NCI-H774 (cell line): ENCODE measurements at regions not wholly inside any gene's neighbourhood (a gene's known extent, or its start where the extent isn't known, plus 50 kb on each side); places are given as distances from the start of the nearest gene placed in this dataset.

Source experiments
- DNase-seq: peaks from one replicate; lab custom pipeline; 2025; lab: John Stamatoyannopoulos, UW

DNA sequence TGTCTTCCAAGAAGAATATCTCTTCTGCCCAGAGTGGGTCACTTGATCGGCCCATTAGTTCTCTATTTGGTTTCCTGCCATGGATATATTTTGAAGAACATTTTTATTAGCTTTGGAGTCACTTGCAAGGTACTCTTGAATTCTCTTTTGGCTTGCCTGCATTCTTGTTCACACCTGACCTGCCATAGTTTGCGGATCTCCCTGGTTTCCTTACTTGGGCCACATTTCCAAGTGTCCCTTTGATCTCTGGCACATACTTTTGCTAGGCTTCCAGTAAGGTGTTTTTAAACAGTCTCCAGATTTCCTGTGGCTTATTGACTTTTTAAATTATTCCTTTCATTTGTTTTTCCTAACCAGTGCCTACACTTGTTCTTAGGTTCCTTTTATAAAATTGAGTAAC, 488.5 kb upstream of the MDFIC2 start:
- no peak for DNase-seq

DNA sequence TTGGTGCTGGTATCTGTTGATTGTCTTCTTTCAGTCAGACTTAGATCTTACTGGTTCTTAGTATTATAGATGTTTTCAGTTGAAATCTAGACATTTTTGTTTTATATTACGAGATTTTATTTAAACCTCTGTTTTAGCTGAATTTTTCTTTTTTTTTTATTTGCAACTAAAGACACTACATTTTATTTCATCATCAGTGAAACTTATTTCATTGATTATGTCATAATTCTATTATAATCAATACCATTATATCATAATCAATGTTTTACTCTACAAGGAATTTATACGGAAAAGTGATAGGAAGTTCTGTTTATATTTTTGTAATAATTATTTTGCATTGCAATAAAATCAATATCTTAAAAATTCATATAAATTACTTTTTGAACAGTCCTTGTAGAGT, 477.4 kb upstream of the MDFIC2 start:
- no peak for DNase-seq

DNA sequence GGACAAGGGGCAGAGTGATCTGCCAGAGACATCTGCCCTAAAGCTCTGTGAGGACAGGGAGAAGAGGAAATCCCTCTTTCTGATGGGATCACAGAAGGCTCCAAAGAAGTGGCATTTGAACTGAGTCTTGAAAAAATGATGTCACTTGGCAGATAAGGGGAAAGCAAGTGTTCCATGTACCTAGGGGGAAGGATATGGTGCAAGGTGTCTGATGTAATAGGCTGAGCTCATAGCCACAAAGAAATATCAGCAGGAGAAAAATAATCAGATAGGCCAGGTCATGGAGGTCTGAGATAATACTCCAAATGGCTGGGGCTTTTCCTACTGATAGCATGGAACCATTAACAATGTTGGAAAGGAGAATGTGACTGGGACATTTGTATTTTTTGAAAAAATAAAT, 468.4 kb upstream of the MDFIC2 start:
- DNase-seq: no peak

DNA sequence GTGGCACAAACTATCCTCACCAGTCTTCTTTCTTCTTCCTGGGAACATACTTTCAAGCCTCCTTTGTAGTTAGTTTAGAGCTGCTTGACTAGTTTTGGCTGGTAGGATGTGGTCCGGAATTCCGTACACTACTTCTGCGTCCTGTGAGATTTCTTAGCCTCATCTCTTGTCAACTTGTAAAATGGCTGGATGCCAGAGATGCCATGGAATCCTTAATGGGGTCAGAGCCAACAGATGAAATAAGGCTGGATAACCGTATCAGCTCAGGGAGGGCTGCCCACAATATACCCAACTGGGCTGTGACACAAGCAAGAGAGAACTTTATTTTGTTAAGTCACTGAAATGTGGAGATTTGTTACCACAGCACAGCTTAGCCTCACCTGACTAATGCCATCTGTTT, 466.9 kb upstream of the MDFIC2 start:
- DNase-seq: no peak

DNA sequence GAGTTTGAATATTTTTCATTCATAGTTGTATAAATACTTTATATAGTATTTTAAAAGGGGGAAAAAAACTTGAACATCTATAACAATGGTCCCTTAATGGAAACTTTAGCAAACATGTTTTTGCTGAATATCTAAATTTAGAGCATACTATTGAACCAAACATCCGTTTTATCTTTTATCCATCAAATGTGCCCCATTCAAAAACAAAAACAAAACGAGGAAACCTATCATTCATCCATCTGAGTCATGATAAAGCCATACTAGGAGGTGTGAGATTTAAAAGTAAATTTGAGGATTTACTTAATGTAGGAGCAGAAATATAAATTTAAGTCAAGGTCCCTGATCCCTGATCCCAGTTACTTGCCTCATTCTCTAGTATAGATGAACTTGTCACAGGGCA, 463.6 kb upstream of the MDFIC2 start:
- DNase-seq: no peak

DNA sequence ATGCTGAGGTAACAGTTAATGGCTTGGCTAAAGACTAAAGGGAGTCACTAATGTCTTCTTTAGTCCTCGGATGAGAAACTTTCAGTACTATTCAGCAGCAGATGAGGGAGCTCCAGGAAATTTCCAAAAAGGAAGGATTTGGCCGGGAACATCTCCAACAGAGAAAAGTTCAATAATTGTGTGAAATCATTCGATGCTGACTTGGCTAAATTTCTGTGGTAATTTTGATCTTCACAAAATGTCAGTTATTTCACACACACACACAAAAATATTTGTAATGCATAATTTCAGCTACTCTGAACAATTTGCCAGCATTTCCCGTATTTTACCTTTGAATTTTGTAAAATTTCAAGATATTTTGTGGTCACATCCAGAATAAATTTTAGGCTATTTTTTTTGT, 462.8 kb upstream of the MDFIC2 start:
- DNase-seq: no peak

DNA sequence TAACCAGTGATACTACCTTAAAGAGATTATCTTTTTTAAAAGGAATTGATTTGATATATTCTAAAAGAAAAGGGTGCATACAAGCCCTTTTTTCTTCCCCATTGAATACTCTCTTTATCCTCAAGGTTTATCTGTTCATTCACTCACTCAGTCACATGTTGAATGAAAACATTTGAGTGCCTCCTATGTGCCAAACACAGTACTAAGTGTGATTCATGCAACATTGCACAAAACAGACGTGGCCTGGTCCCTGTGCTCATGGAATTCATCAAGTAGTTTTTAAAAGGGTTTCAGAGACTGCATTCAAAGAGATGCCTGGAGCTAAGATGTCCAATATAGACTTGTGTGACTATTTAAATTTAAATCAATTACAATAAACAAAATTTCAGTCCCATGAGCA, 462.2 kb upstream of the MDFIC2 start:
- DNase-seq: no peak

DNA sequence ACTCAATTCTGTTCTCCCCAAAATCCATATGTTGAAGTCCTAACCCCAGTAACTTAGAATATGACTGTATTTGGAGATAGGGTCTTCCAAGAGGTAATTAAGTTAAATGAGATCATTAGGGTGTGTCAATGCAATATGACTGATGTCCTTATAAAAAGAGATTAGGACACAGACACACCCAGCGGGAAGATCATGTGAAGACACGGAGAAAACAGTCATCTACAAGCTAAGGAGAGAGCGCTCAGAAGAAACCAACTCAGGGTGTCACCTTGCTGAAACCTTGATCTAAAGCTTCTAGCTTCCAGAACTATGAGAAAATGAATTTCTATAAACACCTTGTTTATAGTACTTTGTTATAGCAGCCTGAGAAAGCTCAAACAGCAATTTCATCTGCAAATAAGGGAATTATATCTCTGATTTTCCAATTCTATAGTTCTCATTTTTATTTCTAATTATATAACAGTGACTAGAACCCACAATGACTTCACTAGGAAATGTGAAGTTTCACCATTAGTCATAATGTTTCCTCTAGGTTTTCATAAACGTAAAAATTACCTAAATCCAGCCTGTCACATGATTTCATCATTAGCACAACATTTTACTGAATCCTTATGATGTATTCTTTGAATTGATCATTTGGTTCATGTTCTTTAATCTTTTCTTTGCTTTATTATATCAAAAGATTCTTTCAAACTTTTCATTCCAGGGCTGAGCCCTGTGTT, 459.1 kb upstream of the MDFIC2 start:
- DNase-seq: no peak

DNA sequence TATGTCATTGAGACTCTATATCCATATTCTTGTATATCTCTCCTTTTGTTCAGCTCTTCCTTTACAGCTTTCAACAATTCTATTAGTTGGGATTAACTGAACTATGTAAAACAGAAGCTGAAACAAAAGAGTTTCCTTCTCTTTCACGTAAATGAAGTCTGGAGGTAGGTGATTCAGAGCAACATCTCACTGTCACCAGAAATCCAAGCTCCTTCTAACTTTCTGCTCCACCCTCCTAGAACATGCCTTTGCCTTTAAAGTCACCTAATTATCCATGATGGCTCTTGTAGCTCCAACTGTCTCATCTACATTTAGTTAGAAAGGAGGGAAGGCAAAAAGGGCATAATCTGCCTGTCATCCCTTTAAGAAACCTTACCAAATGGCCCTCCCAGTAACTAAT, 458.2 kb upstream of the MDFIC2 start:
- no peak for DNase-seq

DNA sequence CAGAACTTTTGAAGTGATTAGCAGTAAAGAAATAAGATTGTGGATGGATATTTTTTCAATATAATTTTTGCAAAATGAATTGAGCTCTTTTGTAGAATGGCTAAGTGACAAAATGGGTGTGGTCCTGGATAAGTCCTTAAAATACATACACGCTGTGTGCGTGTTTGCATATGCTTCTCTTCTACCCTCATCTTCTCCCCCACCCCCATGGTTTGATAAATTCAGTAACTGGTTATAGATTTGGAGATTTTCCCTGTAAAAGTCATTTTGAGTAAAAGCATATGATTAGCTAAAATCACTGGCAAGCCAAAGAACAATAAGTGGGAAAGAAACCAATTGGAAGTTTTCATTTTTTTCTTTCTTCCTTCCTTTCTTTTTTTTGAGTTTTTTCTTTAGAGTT, 453.9 kb upstream of the MDFIC2 start:
- DNase-seq: no peak

DNA sequence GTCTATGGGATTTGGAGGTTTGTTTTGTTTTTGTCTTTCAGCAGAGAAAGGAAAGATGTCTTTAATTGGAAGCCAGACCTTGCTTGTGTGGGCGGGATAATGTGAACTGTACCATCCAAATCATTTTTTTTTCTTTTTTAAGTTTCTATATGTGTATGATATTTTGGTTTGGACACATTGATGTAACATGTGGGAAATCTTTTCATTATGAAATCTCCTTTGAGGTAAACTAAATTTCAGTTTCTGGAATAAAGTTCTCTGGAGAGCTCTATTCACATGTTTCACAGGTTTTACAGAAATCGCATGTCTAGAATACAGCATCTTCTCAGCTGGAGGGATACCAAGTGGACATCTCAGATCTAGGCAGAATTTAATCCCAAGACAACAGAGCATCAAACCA, 451.5 kb upstream of the MDFIC2 start:
- no peak for DNase-seq

DNA sequence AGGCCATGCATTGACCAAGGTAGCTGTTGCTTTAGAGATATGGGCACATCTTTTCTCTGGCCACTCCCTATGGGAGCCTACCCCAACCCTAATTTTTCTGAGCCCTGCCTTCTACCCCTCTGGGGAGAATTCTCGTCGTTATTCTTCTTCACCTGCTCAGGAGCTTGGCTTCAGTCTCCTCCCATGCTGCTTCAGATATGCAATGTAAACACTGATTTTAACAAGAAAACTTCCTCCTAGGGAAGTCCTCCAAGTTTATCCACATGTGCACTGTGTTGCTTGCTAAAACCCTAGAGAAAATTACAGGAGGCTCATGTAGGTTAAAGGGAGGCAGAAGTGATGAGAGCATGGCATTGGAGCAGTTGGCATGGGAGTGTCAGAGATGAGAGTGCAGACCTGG, 445.2 kb upstream of the MDFIC2 start:
- no peak for DNase-seq

DNA sequence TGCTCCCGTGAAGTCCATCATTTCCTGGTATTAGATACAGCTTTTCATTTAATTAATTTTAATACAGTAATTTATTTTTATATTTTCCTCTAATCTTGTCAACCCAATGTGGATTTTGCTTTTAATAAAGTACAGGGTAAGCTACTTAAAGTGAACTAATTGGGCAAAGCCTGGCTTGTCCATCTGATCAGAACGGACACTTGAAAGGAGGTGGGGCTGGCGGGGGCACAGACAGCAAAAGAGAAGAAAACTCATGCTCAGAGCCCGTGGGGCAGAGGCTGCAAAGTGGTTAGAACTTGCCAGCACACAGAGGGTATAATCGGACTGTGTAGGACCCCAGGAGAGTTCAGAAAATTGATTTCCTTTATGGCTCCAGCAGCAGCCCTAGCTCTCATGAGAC, 443.1 kb upstream of the MDFIC2 start:
- no peak for DNase-seq

DNA sequence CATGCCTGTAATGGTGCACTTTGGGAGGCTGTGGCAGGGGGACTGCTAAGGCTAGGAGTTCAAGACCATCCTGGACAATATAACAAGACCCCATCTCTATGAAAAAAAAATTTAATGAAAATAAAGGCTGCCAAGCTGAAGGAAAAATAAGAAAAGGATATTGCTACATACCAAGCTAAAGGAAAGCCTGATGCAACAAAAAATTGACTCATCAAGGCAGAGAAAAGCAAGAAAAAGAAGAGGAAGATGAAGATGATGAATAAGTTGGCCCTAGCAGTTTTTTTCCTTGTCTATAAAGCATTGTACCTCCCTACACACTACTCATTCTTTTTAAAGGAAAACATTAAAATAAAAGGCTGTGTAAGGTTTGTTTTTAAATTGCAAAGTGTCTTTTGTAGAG, 441.9 kb upstream of the MDFIC2 start:
- no peak for DNase-seq

DNA sequence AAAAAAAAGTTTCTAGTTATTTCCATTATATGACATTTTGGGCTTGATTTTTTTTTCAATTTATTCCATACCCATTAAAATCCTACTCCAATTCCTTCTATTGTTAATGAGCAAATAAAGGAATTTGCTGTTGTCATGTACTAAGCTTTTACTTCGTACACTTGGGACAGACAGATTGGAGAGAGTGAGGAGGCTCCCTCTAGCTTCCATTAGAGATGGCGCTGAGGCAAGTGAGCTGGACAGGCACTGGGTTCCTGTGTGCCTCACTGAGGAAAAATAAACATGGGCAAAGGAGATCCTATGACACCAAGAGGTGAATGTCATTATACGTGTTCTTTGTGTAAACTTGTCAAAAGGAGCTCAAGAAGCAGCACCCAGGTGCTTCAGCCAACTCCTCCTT, 441.1 kb upstream of the MDFIC2 start:
- no peak for DNase-seq

DNA sequence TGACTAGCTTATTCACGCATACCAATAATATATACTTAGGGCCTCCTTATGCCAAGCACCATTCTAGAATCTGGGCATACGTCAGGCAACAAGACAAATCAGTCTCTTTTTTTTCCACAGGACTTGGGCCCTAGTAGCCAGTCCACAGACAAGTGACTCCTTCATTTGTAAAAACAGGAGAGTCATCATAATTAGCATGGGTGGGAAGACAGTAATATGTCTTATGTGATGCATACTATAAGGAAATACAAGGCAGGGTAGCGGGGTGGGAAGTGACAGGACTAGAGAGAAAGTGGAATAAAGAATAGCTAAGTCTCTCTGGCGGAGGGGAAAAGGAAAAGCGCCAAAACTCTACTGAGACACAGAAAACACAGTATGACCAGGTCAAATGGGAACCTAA, 439.6 kb upstream of the MDFIC2 start:
- DNase-seq: no peak

DNA sequence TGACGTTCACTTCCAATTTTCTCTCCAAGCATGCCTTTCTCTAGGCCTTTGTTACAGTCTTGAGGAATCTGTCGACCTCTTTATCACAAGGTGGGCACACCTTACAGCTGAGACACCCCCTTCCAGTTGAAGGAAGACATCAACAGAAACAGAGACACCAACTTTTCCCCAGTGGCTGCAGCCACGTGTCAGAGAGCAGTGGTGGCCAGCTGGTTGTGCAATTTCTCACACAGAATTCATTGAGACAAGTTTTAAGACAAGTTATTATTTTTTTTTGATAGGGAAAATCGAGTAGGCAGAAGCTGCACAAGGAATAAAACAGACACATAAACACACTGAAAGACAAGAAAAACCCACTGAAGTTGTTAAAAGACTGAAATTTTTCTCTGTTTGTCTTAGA, 436.7 kb upstream of the MDFIC2 start:
- DNase-seq: no peak

DNA sequence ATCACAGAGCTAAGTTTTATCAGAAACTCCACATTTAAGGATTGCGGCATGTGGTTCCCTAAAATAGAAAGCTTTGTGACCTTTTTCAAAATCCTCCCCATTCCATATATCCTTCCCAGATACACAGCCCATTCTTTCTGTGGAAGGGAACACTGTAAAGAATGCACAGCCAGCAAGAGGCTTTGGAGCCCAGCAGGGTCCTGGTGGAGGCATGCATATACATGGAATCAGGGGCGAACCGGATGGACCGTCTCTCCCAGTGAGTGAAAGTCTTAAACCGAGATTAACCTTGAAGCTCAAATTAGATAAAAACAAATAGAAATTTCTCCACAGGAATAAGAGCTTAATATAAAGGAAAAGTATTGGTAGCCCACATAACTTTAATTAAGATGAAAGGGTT, 436.2 kb upstream of the MDFIC2 start:
- DNase-seq: no peak

DNA sequence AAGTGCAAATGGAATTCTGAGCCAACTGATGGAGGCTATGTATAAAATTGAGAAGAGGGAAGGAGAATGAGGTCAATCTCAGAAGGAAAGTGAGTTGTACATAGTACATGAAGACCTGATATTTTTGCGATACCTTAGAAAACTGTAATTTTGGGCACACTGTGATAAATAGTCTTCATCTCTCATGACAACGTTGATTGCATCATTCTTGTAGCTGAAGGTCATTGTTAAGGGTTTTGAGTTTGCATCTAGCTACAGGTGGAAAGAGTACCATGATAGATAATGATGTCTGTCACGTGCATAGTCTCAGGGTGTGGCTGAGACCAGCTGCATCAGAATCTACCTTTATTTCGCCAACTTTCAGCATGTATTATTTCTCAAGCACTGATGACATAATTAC, 435.4 kb upstream of the MDFIC2 start:
- DNase-seq: no peak

DNA sequence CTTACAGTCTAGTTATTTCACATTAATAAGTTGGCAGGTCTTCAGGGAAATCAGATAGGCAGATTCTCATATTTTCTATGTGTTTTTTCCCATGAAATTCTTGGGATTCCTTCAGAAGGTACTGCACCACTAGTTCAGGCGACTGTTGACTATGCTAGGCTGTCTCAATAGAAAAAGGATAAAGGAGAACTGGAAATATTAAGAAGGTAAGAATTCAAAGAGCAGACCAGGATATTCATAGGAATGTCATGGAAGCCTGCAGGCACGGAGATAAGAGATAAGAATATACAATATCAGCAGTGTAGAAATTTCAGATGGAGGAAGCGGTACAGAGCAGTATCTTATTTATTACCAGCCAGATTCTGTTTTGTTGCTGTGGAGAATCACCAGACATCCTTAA, 432.1 kb upstream of the MDFIC2 start:
- no peak for DNase-seq

DNA sequence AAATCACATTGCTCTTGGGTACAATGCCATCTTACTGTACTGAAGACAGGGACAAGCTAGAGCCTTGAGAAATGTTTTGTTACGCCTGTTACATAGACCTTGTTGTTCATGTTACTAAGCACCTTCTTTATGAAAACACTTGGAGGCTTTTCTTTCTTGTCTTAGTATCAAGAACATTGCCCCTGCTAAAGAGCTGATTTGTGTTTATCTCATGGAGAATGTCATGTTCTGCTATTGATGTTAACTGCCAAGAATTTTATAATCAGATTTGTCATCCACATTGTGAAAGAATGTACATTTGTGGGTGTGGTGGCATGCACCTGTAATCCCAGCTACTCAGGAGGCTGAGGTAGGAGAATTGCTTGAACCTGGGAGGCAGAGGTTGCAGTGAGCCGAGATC, 431.3 kb upstream of the MDFIC2 start:
- DNase-seq: no peak

DNA sequence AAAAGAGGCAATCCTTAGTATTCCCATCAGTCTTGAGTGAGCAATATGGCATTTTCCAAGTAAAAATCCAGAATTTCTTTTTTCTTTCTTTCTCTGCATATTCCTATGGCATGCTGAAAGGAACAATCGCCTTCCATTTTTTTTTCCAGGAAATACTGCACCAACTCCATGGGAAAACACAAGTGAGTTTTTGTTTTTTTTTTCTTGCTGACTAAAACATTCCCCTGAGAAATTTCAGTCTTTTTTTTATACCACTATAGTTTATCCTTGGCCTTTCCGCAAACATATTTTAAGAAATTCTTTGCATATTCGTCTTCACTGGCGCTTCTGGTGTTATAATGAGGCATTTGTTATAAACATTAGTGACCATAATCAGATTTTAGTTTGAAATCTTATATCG, 429.6 kb upstream of the MDFIC2 start:
- DNase-seq: no peak

DNA sequence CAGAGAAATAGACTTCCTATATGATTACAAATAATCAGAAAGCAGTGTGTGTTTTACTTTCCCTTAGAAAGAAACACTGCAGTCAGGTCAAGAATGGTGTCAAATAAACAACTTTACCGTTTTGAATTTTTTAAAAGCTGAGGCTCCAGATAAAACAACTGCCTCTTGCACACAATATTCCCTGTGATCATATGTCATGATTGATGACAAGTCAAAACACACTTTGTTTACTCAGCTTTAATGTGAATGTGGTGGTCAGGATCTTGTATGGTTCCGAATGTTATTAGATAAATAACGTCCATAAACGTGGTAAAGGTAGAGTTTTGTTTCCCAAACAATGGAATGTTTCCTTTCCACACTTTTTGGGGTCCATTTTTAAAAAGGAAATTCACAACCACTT, 428.4 kb upstream of the MDFIC2 start:
- no peak for DNase-seq

DNA sequence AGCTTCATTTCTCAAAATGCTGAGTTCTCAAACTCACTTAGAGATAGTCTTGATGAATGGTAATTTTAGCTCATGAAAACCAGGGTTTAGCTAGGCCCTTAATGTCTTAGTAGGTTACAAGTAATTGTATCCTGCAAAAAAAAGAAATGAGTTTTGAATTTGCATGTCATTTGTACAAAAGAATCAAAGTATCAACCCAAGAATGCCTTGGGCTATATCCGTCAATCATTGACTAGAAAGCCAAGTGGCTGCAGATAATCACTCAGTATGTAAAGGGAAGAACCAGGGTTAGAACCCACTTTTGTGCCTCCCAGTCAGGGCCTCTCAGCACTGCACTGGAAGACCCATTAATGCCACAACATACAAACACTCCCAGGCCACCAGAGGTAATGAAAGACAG, 427.6 kb upstream of the MDFIC2 start:
- DNase-seq: no peak

DNA sequence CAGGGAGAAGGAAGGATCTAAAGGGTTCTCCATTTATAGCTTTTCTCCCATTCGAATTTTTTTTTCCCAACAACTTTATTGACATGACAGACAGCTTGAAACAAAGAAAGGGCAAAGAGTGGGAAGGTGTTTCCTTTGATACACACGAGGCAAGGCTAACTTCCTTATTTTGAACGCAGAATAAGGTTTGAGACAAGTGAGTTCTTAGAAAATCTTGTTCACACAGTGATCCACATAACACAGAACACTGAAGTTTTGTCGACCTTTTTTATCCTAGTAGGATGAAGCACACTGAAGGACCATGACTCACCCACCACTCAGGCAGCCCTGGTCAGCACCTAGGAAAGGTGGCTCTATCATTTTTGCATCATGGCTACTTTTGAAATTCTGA, 425.8 kb upstream of the MDFIC2 start:
- no peak for DNase-seq
